K562 (cell line): ENCODE measurements at regions not wholly inside any gene's neighbourhood (a gene's known extent, or its start where the extent isn't known, plus 50 kb on each side); places are given as distances from the start of the nearest gene placed in this dataset.

ENCODE experiments used
- CBX3 ChIP-seq, 2 experiments: IDR thresholded peaks; 1 replicate in 1 of 2; 2 replicates in 1 of 2; pipeline ENCODE4 v1.6.1; 2012; ENCODE audit warnings: inconsistent platforms in 2 of 2, low read length in 2 of 2, borderline replicate concordance in 1 of 2, control low read depth in 1 of 2
- HDAC8 ChIP-seq: fragments of 450-650 bp; IDR thresholded peaks from 2 replicates; pipeline ENCODE4 v1.6.1; 2016; ENCODE audit warnings: mild to moderate bottlenecking, missing genetic modification characterization, moderate library complexity, missing compliant biosample characterization
- JUND ChIP-seq, 2 experiments: IDR thresholded peaks; 2 replicates in 1 of 2; 3 replicates in 1 of 2; pipeline ENCODE4 v1.6.1; 2011; ENCODE audit warnings: borderline replicate concordance in 2 of 2, low read depth in 2 of 2, low read length in 2 of 2, improper control_type of control experiment in 1 of 2, missing biosample characterization in 1 of 2, missing genetic modification characterization in 1 of 2, missing genetic modification reagents in 1 of 2
- NR4A1 ChIP-seq, 2 experiments: fragments of 250-450 bp in 1 of 2; fragments of 450-650 bp in 1 of 2; sonication (Bioruptor Pico) in 1 of 2; IDR thresholded peaks; 2 replicates each; pipeline versions ENCODE4 v1.4.0 to v1.6.1; 2016 to 2020; ENCODE audit warnings: mild to moderate bottlenecking in 2 of 2, missing compliant biosample characterization in 1 of 2, missing genetic modification characterization in 1 of 2, moderate library complexity in 1 of 2
- SOX6 ChIP-seq: fragments of 450-650 bp; IDR thresholded peaks from 2 replicates; pipeline ENCODE4 v1.6.1; 2014; ENCODE audit warnings: mild to moderate bottlenecking
- ZFP30 ChIP-seq: fragments of 250-450 bp; sonication (Bioruptor Pico); IDR thresholded peaks from 2 replicates; pipeline ENCODE4 v1.8.0; 2022; ENCODE audit warnings: moderate library complexity, mild to moderate bottlenecking, inconsistent platforms, borderline replicate concordance
- ZNF165 ChIP-seq: fragments of 250-450 bp; sonication (Bioruptor Pico); IDR thresholded peaks from 2 replicates; pipeline ENCODE4 v1.4.0; 2020; ENCODE audit warnings: borderline replicate concordance
- ZNF584 ChIP-seq: fragments of 200-800 bp; sonication (Bioruptor generic); IDR thresholded peaks from 2 replicates; pipeline ENCODE4 v1.6.1; 2016; ENCODE audit warnings: low read depth, mild to moderate bottlenecking, missing genetic modification characterization, missing compliant biosample characterization
- ZNF717 ChIP-seq: fragments of 250-450 bp; sonication (Bioruptor Pico); IDR thresholded peaks from 2 replicates; pipeline ENCODE4 v1.5.0; 2021
- TF ChIP-seq, protein P1 (sequence below), 2 experiments: IDR thresholded peaks in 1 of 2; conservative IDR thresholded peaks in 1 of 2; 2 replicates each; pipeline ENCODE4 v1.6.1; 2016; ENCODE audit warnings: low read depth in 2 of 2, mild to moderate bottlenecking in 1 of 2, missing compliant biosample characterization in 1 of 2, missing genetic modification characterization in 1 of 2, moderate library complexity in 1 of 2
- TF ChIP-seq, protein P2 (sequence below): fragments of 450-650 bp; formaldehyde crosslinking; IDR thresholded peaks from 2 replicates; pipeline ENCODE4 v1.4.0; 2020; ENCODE audit warnings: mild to moderate bottlenecking
- TF ChIP-seq, protein P3 (sequence below): fragments of 450-650 bp; IDR thresholded peaks from 2 replicates; pipeline ENCODE4 v1.6.1; 2018; ENCODE audit warnings: mild to moderate bottlenecking, low read depth; ENCODE audit not compliant: partially characterized antibody
- TF ChIP-seq, protein P4 (sequence below): fragments of 200-800 bp; sonication (Bioruptor generic); IDR thresholded peaks from 2 replicates; pipeline ENCODE4 v1.6.1; 2017; ENCODE audit warnings: missing genetic modification characterization, missing compliant biosample characterization

DNA sequence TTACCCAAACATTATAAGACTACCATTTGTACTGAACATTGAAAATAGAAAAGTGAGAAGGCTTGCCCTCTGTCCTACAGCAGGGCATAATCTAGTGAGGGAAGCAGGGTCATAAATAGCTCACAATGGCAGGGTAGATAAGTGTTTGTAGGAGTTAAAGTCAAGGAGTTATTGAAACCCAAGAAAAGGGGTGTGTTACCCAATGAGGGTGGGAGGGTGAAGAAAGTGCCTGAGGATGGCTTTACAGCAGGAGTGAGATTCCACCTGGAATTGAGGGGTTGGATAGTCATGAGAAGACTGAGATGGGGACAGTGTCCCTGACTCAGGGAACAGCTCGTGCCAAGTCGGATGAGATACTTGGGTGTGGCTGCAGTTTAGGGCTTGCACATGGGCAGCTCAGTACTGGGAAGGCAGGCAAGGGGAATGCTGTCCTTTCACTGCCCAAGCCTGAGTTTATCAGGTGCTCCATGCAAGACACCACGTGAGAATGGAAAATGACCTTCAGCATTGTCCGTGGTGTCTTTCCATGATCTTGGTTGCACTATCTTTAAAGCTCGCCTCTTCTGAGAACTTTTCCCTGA, 393.2 kb upstream of the MAF start (continued):
- TF ChIP-seq, protein P1, sequence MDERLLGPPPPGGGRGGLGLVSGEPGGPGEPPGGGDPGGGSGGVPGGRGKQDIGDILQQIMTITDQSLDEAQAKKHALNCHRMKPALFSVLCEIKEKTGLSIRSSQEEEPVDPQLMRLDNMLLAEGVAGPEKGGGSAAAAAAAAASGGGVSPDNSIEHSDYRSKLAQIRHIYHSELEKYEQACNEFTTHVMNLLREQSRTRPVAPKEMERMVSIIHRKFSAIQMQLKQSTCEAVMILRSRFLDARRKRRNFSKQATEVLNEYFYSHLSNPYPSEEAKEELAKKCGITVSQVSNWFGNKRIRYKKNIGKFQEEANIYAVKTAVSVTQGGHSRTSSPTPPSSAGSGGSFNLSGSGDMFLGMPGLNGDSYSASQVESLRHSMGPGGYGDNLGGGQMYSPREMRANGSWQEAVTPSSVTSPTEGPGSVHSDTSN (CRISPR knock-in tag; IDR thresholded peaks at IDR 0.05; ENCODE audit: low read depth), result no peak
- TF ChIP-seq, protein P1 (tag; conservative IDR thresholded peaks at IDR 0.05; ENCODE audit: low read depth), result peak; percentile 61
- TF ChIP-seq ZFP30 (CRISPR knock-in tag) (no peak), HDAC8 (tag) (no peak), NR4A1 (CRISPR knock-in tag; IDR thresholded peaks at IDR 0.05) (peak; percentile 74; the same call in 1 of the 2 replicates), NR4A1 (tag; IDR thresholded peaks at IDR 0.05) (no peak), JUND (IDR thresholded peaks at IDR 0.05; ENCODE audit: borderline replicate concordance, low read depth, low read length) (no peak), JUND (tag; IDR thresholded peaks at IDR 0.05; ENCODE audit: borderline replicate concordance, low read depth, low read length) (0 out of 3 replicates have a peak, but pooled peaks have one; percentile 40), CBX3 (IDR thresholded peaks at IDR 0.05; ENCODE audit: borderline replicate concordance in 1 of 2, low read length in 2 of 2) (peak in 1 of 2 experiments; percentile 33; a peak in 1 of 3 replicates), SOX6 (no peak), ZNF584 (CRISPR knock-in tag) (no peak), ZNF717 (CRISPR knock-in tag) (no peak), ZNF165 (0 out of 2 replicates have a peak, but pooled peaks have one; percentile 46)
- TF ChIP-seq, protein P2, sequence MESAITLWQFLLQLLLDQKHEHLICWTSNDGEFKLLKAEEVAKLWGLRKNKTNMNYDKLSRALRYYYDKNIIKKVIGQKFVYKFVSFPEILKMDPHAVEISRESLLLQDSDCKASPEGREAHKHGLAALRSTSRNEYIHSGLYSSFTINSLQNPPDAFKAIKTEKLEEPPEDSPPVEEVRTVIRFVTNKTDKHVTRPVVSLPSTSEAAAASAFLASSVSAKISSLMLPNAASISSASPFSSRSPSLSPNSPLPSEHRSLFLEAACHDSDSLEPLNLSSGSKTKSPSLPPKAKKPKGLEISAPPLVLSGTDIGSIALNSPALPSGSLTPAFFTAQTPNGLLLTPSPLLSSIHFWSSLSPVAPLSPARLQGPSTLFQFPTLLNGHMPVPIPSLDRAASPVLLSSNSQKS (CRISPR knock-in tag), result no peak
- TF ChIP-seq, protein P3, sequence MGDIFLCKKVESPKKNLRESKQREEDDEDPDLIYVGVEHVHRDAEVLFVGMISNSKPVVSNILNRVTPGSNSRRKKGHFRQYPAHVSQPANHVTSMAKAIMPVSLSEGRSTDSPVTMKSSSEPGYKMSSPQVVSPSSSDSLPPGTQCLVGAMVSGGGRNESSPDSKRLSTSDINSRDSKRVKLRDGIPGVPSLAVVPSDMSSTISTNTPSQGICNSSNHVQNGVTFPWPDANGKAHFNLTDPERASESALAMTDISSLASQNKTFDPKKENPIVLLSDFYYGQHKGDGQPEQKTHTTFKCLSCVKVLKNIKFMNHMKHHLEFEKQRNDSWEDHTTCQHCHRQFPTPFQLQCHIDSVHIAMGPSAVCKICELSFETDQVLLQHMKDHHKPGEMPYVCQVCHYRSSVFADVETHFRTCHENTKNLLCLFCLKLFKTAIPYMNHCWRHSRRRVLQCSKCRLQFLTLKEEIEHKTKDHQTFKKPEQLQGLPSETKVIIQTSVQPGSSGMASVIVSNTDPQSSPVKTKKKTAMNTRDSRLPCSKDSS, result no peak
- TF ChIP-seq, protein P4, sequence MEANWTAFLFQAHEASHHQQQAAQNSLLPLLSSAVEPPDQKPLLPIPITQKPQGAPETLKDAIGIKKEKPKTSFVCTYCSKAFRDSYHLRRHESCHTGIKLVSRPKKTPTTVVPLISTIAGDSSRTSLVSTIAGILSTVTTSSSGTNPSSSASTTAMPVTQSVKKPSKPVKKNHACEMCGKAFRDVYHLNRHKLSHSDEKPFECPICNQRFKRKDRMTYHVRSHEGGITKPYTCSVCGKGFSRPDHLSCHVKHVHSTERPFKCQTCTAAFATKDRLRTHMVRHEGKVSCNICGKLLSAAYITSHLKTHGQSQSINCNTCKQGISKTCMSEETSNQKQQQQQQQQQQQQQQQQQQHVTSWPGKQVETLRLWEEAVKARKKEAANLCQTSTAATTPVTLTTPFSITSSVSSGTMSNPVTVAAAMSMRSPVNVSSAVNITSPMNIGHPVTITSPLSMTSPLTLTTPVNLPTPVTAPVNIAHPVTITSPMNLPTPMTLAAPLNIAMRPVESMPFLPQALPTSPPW (CRISPR knock-in tag), result peak; percentile 5; the same call in 1 of the 2 replicates
